Kidney (tissue), 13 donors: ENCODE measurements at regions not wholly inside any gene's neighbourhood (a gene's known extent, or its start where the extent isn't known, plus 50 kb on each side); places are given as distances from the start of the nearest gene placed in this dataset.
"Not testable (repeated sequence)": the region's sequence is repeated elsewhere in the genome, so short reads cannot be mapped to it uniquely, and the experiment has no call there.

Experiments used
- DNase-seq, 5 donors: peaks; one replicate each; pipeline ENCODE4 v3.0.0-alpha.2; 2013 to 2020
- FAIRE-seq: peaks from 2 replicates; lab custom pipeline; 2012; peaks lifted over from hg19 to GRCh38; lab: Jason Lieb, UNC
- H3K27ac ChIP-seq, 2 donors: one replicate each; pipeline ENCODE4 v1.7.0; 2013; ENCODE audit warnings: low read depth in 2 of 2, low read length in 2 of 2, inconsistent platforms in 1 of 2
- H3K27me3 ChIP-seq: one replicate; pipeline ENCODE4 v1.7.1; 2013; ENCODE audit warnings: low read length, inconsistent platforms; ENCODE audit not compliant: control insufficient read depth, insufficient read depth
- H3K36me3 ChIP-seq, 3 donors: one replicate each; pipeline versions ENCODE4 v1.7.0 to v1.7.1; 2013; ENCODE audit warnings: low read length in 3 of 3, control low read depth in 1 of 3, inconsistent platforms in 1 of 3; ENCODE audit not compliant: insufficient read depth in 3 of 3, control insufficient read depth in 2 of 3
- H3K4me1 ChIP-seq, 3 donors: one replicate each; pipeline versions ENCODE4 v1.7.0 to v1.7.1; 2013; ENCODE audit warnings: low read length in 3 of 3, inconsistent platforms in 1 of 3, low read depth in 1 of 3; ENCODE audit not compliant: control insufficient read depth in 2 of 3, insufficient read depth in 2 of 3
- H3K4me3 ChIP-seq, 3 donors: one replicate each; pipeline versions ENCODE4 v1.7.0 to v1.8.1; 2013; ENCODE audit warnings: low read length in 3 of 3, control low read depth in 1 of 3, inconsistent platforms in 1 of 3
- H3K9ac ChIP-seq, 3 donors: one replicate each; pipeline versions ENCODE4 v1.7.0 to v1.7.1; 2013; ENCODE audit warnings: low read length in 3 of 3, control low read depth in 1 of 3, inconsistent platforms in 1 of 3
- H3K9me3 ChIP-seq, 3 donors: one replicate each; pipeline versions ENCODE4 v1.7.0 to v1.7.1; 2013; ENCODE audit warnings: low read length in 3 of 3, control low read depth in 1 of 3, inconsistent platforms in 1 of 3; ENCODE audit not compliant: control insufficient read depth in 2 of 3, insufficient read depth in 1 of 3
- intact Hi-C: fragments of 100-400 bp; cut with DNase I; formaldehyde crosslinking; loops from one replicate; pipeline ENCODE4 v1.11.1; 2022
- TF ChIP-seq, protein P1 (sequence below): IDR thresholded peaks from 3 replicates; pipeline ENCODE4 v1.5.1; 2012; ENCODE audit warnings: mild to moderate bottlenecking, moderate library complexity, borderline replicate concordance; ENCODE audit not compliant: insufficient read depth; ENCODE audit errors: extremely low read depth
- donor health status: control.
- donor health status: control.
- donor health status: control.
- donor health status: control.
- donor health status: control.
- donor health status: DM: yes; HTN: yes; CAD: no.
- donor health status: Normal renal cell carcinoma (clear cell type).

DNA sequence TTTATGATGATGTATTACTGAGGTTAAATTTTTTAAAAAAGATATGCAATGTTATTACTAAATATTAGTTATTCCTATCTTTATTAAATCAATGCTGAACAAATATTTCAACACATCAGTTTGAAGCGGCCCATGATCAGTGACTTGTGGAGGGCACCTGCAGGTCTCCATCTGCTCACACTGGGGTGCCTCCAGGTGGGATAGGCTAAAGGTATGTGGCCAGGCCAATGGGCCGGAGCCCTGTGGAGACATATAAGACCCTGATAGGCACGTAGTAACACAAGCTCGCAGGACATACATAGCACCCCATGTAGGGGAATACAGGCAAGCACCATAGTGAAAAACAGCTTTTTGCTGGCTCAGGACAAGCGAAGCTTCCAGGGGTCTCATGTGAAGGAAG is 469.8 kb downstream of the ZNF536 start:
- intact Hi-C loops: no loop called here
- H3K27me3 ChIP-seq: no peaks in the 10 kb centered on the region
- no peak overlapping the region for H3K4me3 ChIP-seq
- no peak overlapping the region for H3K9ac ChIP-seq
- no peak overlapping the region for H3K27ac ChIP-seq
- TF ChIP-seq, protein P1, sequence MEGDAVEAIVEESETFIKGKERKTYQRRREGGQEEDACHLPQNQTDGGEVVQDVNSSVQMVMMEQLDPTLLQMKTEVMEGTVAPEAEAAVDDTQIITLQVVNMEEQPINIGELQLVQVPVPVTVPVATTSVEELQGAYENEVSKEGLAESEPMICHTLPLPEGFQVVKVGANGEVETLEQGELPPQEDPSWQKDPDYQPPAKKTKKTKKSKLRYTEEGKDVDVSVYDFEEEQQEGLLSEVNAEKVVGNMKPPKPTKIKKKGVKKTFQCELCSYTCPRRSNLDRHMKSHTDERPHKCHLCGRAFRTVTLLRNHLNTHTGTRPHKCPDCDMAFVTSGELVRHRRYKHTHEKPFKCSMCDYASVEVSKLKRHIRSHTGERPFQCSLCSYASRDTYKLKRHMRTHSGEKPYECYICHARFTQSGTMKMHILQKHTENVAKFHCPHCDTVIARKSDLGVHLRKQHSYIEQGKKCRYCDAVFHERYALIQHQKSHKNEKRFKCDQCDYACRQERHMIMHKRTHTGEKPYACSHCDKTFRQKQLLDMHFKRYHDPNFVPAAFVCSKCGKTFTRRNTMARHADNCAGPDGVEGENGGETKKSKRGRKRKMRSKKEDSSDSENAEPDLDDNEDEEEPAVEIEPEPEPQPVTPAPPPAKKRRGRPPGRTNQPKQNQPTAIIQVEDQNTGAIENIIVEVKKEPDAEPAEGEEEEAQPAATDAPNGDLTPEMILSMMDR: no peak
- H3K9me3 ChIP-seq: no peaks in the 10 kb centered on the region
- H3K36me3 ChIP-seq: no peaks in the 10 kb centered on the region
- no peak for DNase-seq
- FAIRE-seq: no peak
- no peaks in the 10 kb centered on the region for H3K4me1 ChIP-seq

GRCh38 chr19:30830875-30831274 is 458.7 kb downstream of the ZNF536 start:
- intact Hi-C loops: no loop called here
- DNase-seq: no peak
- TF ChIP-seq, protein P1: no peak

DNA sequence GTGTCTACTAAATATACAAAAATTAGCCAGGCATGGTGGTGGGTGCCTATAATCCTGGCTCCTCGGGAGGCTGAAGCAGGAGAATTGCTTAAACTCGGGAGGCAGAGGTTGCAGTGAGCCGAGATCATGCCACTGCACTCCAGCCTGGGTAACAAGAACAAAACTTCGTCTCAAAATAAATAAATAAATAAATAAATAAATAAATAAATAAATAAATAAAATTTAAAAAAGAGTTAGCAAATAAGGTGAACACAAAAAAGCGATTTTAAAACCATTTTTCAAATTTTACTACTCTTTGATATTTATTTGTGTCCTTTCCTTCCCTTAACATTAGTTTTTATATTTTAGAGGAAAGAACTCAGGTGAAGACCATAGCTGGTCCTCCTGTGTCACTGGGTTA is 453.3 kb downstream of the ZNF536 start:
- H3K27ac ChIP-seq, H3K9me3 ChIP-seq, H3K4me1 ChIP-seq, H3K9ac ChIP-seq, H3K4me3 ChIP-seq, intact Hi-C loops, DNase-seq, H3K27me3 ChIP-seq, H3K36me3 ChIP-seq, FAIRE-seq: not testable (repeated sequence)

More at GRCh38 chr19:30830875-30831274, 458.7 kb downstream of the ZNF536 start:
- Histone ChIP-seq H3K4me1 (no peaks in the 10 kb centered on the region), H3K9me3 (peaks cover 0 to 4% (median 0%) of the 10 kb centered on the region in 3 donors), H3K4me3 (no peak overlapping the region), H3K9ac (no peak overlapping the region), H3K27ac (no peak overlapping the region), H3K27me3 (no peaks in the 10 kb centered on the region), H3K36me3 (no peaks in the 10 kb centered on the region)
- no peak for FAIRE-seq

DNA sequence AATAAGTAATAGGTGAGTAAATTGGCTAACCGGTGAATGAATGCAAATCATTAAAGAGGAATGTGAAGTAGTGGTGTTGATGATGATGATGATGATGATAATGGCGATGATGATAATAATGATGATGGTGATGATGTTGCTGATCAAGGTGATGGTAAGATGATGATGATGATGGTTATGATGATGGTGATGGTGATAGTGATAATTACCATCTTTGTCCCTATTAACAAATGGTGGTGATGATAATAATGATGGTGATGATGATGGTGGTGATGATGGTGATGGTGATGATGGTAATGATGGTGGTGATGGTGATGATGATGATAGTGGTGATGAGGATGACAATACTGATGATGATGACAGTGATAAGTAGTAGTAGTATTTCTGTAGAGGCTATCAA is 452.6 kb downstream of the ZNF536 start:
- Histone ChIP-seq H3K4me3 (no peak overlapping the region), H3K9me3 (peaks cover 0 to 4% (median 0%) of the 10 kb centered on the region in 3 donors), H3K27ac (no peak overlapping the region), H3K27me3 (no peaks in the 10 kb centered on the region), H3K36me3 (no peaks in the 10 kb centered on the region), H3K4me1 (no peaks in the 10 kb centered on the region), H3K9ac (no peak overlapping the region)
- TF ChIP-seq, protein P1: no peak
- no peak for DNase-seq
- FAIRE-seq: no peak
- intact Hi-C loops: no loop called here
